ENCODE measurements at regions not wholly inside any gene's neighbourhood (a gene's known extent, or its start where the extent isn't known, plus 50 kb on each side); places are given as distances from the start of the nearest gene placed in this dataset.
"Not testable (repeated sequence)": the region's sequence is repeated elsewhere in the genome, so short reads cannot be mapped to it uniquely, and the experiment has no call there.

- TF ChIP-seq, protein P1, sequence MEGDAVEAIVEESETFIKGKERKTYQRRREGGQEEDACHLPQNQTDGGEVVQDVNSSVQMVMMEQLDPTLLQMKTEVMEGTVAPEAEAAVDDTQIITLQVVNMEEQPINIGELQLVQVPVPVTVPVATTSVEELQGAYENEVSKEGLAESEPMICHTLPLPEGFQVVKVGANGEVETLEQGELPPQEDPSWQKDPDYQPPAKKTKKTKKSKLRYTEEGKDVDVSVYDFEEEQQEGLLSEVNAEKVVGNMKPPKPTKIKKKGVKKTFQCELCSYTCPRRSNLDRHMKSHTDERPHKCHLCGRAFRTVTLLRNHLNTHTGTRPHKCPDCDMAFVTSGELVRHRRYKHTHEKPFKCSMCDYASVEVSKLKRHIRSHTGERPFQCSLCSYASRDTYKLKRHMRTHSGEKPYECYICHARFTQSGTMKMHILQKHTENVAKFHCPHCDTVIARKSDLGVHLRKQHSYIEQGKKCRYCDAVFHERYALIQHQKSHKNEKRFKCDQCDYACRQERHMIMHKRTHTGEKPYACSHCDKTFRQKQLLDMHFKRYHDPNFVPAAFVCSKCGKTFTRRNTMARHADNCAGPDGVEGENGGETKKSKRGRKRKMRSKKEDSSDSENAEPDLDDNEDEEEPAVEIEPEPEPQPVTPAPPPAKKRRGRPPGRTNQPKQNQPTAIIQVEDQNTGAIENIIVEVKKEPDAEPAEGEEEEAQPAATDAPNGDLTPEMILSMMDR (conservative IDR thresholded peaks at IDR 0.05) = not testable (repeated sequence)
- not testable (repeated sequence) for TF ChIP-seq ZFX (IDR thresholded peaks at IDR 0.05)
Observed at GRCh38 chr9:93879662-93880407, 75.3 kb downstream of the BARX1 start.

Data from C4-2B (cell line).